ENCODE measurements at regions not wholly inside any gene's neighbourhood (a gene's known extent, or its start where the extent isn't known, plus 50 kb on each side); places are given as distances from the start of the nearest gene placed in this dataset.

DNA sequence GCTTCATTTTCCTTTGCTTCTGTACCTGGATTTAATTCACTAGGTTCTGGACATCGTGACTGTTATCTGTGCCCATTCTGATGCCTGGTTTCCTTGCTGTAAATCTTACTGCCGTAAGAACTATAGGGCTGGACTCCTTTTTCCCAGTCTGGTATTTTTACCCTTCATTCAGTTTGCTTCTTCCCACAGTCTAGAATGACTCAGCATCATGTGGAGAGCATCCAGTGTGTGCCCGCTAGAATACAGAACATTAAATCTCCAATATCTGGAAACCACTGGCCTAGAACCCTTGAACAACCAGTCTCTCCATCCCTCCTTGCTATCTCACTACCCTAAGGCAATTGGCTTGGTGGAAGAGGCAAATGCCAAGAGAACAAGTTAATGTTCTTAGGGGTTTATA lies 1075.4 kb upstream of the ZEB2 start:
- Histone ChIP-seq H3K4me3 (ENCODE audit: low read length) (no peak overlapping the region), H3K27ac (ENCODE audit: low read depth, low read length) (no peak overlapping the region), H3K36me3 (ENCODE audit: control insufficient read depth, insufficient read depth, low read length) (no peaks in the 10 kb centered on the region), H3K4me1 (ENCODE audit: control insufficient read depth, insufficient read depth, low read length) (no peaks in the 10 kb centered on the region), H3K27me3 (ENCODE audit: control insufficient read depth, insufficient read depth, low read length) (no peaks in the 10 kb centered on the region), H3K9ac (ENCODE audit: low read length) (no peak overlapping the region)

DNA sequence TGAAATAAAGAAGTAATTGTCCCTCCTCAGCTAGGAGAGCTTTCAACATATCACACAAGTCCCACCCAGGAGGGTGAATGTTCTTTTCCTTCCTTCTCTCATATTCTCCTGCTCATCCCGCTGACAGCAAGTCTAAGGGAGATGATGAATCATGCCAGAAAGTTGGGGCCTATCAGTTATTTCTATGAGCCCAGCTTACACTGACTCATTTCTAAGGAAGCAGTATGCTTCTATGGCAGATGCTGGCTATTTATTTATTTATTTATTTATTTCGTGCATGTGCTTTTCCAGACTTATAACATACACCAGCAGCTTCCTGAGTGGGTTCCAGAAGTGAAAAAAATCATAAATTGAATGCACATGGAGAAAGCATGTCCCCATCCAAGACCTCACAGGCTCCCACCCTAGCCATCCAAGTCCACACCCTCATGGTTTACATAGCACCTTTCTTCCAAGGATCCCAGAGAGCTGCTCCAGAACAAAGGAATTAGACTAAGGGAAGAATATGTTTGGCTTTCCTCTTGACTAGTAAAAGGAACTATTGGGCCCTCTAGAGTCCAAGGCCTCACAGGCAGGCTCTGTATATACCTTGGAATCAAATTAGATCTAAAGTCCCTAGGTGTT lies 1074.2 kb upstream of the ZEB2 start:
- Histone ChIP-seq H3K4me3 (ENCODE audit: low read length) (no peak overlapping the region), H3K27me3 (ENCODE audit: control insufficient read depth, insufficient read depth, low read length) (no peaks in the 10 kb centered on the region), H3K9ac (ENCODE audit: low read length) (no peak overlapping the region), H3K4me1 (ENCODE audit: control insufficient read depth, insufficient read depth, low read length) (no peaks in the 10 kb centered on the region), H3K36me3 (ENCODE audit: control insufficient read depth, insufficient read depth, low read length) (no peaks in the 10 kb centered on the region), H3K27ac (ENCODE audit: low read depth, low read length) (no peak overlapping the region)

DNA sequence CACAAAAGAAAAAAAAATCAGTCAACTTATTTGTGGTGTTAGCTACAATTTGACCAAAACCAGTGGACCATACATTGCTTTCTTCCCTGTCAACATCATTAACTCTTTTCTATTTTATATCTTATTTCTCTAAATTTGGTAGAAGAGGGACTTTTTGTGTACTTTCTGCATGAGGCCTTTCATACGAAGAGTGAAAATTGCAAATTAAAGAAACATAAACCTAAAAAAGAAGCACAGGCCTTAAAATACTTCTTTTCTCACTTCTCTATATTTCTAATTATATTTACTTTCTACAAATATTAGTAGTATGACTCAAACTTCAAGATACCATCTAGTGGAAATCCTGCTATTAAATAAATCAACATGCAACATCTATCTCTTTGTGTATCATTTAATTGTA lies 1073.4 kb upstream of the ZEB2 start:
- Histone ChIP-seq H3K4me3 (ENCODE audit: low read length) (no peak overlapping the region), H3K36me3 (ENCODE audit: control insufficient read depth, insufficient read depth, low read length) (no peaks in the 10 kb centered on the region)

GRCh38 chr2:145592361-145592760 lies 1072.4 kb upstream of the ZEB2 start:
- H3K27me3 ChIP-seq (ENCODE audit: control insufficient read depth, insufficient read depth, low read length) = no peaks in the 10 kb centered on the region
- H3K9ac ChIP-seq (ENCODE audit: low read length) = no peak overlapping the region
- H3K36me3 ChIP-seq (ENCODE audit: control insufficient read depth, insufficient read depth, low read length) = no peaks in the 10 kb centered on the region
- H3K27ac ChIP-seq (ENCODE audit: low read depth, low read length) = no peak overlapping the region
- H3K4me3 ChIP-seq (ENCODE audit: low read length) = no peak overlapping the region
- H3K4me1 ChIP-seq (ENCODE audit: control insufficient read depth, insufficient read depth, low read length) = no peaks in the 10 kb centered on the region

More for the DNA sequence above, 1073.4 kb upstream of the ZEB2 start:
- H3K9ac ChIP-seq (ENCODE audit: low read length) = no peak overlapping the region
- H3K4me1 ChIP-seq (ENCODE audit: control insufficient read depth, insufficient read depth, low read length) = no peaks in the 10 kb centered on the region
- no peak overlapping the region for H3K27ac ChIP-seq (ENCODE audit: low read depth, low read length)
- H3K27me3 ChIP-seq (ENCODE audit: control insufficient read depth, insufficient read depth, low read length) = no peaks in the 10 kb centered on the region

GRCh38 chr2:145591109-145591809 lies 1071.3 kb upstream of the ZEB2 start:
- Histone ChIP-seq H3K9ac (ENCODE audit: low read length) (no peak overlapping the region), H3K27me3 (ENCODE audit: control insufficient read depth, insufficient read depth, low read length) (no peaks in the 10 kb centered on the region), H3K4me3 (ENCODE audit: low read length) (no peak overlapping the region), H3K36me3 (ENCODE audit: control insufficient read depth, insufficient read depth, low read length) (no peaks in the 10 kb centered on the region), H3K27ac (ENCODE audit: low read depth, low read length) (no peak overlapping the region), H3K4me1 (ENCODE audit: control insufficient read depth, insufficient read depth, low read length) (no peaks in the 10 kb centered on the region)

GRCh38 chr2:145587922-145588321 lies 1068.0 kb upstream of the ZEB2 start:
- Histone ChIP-seq H3K4me1 (ENCODE audit: control insufficient read depth, insufficient read depth, low read length) (no peaks in the 10 kb centered on the region), H3K9ac (ENCODE audit: low read length) (no peak overlapping the region), H3K27me3 (ENCODE audit: control insufficient read depth, insufficient read depth, low read length) (no peaks in the 10 kb centered on the region), H3K36me3 (ENCODE audit: control insufficient read depth, insufficient read depth, low read length) (no peaks in the 10 kb centered on the region), H3K4me3 (ENCODE audit: low read length) (no peak overlapping the region), H3K27ac (ENCODE audit: low read depth, low read length) (no peak overlapping the region)

DNA sequence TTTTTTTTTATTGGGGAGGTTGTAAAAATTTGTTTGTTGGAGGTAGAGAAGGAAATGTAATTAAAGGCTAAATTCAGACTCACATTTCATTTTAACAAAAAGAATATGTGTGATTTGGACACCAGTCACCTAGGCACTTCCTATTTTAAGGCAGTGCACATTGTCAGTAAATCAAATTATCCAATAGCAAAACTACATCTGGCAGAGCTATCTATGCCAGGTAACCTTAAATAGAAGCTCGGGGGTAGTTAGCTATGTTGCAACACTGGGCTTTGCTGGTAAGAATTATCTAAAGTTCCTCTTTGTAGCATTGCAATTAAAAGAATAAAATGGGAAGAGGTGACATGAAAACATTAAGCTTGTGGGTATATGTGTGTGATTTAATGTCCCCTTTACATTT lies 1064.4 kb upstream of the ZEB2 start:
- Histone ChIP-seq H3K36me3 (ENCODE audit: control insufficient read depth, insufficient read depth, low read length) (no peaks in the 10 kb centered on the region), H3K27ac (ENCODE audit: low read depth, low read length) (no peak overlapping the region), H3K4me1 (ENCODE audit: control insufficient read depth, insufficient read depth, low read length) (no peaks in the 10 kb centered on the region), H3K4me3 (ENCODE audit: low read length) (no peak overlapping the region), H3K9ac (ENCODE audit: low read length) (no peak overlapping the region), H3K27me3 (ENCODE audit: control insufficient read depth, insufficient read depth, low read length) (no peaks in the 10 kb centered on the region)

- no peaks in the 10 kb centered on the region for H3K36me3 ChIP-seq (ENCODE audit: control insufficient read depth, insufficient read depth, low read length)
- no peaks in the 10 kb centered on the region for H3K27me3 ChIP-seq (ENCODE audit: control insufficient read depth, insufficient read depth, low read length)
- no peak overlapping the region for H3K9ac ChIP-seq (ENCODE audit: low read length)
- H3K4me1 ChIP-seq (ENCODE audit: control insufficient read depth, insufficient read depth, low read length) = no peaks in the 10 kb centered on the region
- H3K27ac ChIP-seq (ENCODE audit: low read depth, low read length) = no peak overlapping the region
- H3K4me3 ChIP-seq (ENCODE audit: low read length) = no peak overlapping the region
Measured at GRCh38 chr2:145573608-145574007, 1053.7 kb upstream of the ZEB2 start.

- H3K36me3 ChIP-seq (ENCODE audit: control insufficient read depth, insufficient read depth, low read length) = no peaks in the 10 kb centered on the region
- H3K4me3 ChIP-seq (ENCODE audit: low read length) = no peak overlapping the region
- H3K9ac ChIP-seq (ENCODE audit: low read length) = no peak overlapping the region
Measured at GRCh38 chr2:145572238-145572637, 1052.3 kb upstream of the ZEB2 start.

DNA sequence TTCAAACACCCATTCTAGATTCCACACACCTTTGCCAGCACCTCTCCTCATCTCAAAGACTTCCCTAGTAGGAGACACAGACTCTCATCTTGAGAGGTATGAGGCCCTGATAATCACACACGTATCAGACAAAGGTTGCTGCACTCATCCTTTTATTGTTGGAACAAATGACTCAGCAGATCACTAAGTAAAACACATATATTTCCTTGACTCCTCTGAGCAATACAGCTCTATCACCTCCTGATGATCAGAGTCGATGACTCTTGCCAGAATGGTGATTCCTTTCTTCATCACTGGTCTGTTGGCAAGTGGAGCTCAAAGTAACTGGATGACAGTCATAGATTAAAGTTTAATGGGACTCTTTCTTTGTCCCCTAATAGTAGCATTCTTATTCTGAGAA lies 1049.2 kb upstream of the ZEB2 start:
- no peaks in the 10 kb centered on the region for H3K27me3 ChIP-seq (ENCODE audit: control insufficient read depth, insufficient read depth, low read length)
- no peak overlapping the region for H3K27ac ChIP-seq (ENCODE audit: low read depth, low read length)
- H3K4me3 ChIP-seq (ENCODE audit: low read length) = no peak overlapping the region
- no peaks in the 10 kb centered on the region for H3K36me3 ChIP-seq (ENCODE audit: control insufficient read depth, insufficient read depth, low read length)
- H3K9ac ChIP-seq (ENCODE audit: low read length) = no peak overlapping the region
- H3K4me1 ChIP-seq (ENCODE audit: control insufficient read depth, insufficient read depth, low read length) = peaks cover 3% of the 10 kb centered on the region

More at GRCh38 chr2:145572238-145572637, 1052.3 kb upstream of the ZEB2 start:
- H3K4me1 ChIP-seq (ENCODE audit: control insufficient read depth, insufficient read depth, low read length) = no peaks in the 10 kb centered on the region
- H3K27ac ChIP-seq (ENCODE audit: low read depth, low read length) = no peak overlapping the region
- H3K27me3 ChIP-seq (ENCODE audit: control insufficient read depth, insufficient read depth, low read length) = no peaks in the 10 kb centered on the region

GRCh38 chr2:145563741-145564615 lies 1044.1 kb upstream of the ZEB2 start:
- no peak overlapping the region for H3K9ac ChIP-seq (ENCODE audit: low read length)
- H3K27ac ChIP-seq (ENCODE audit: low read depth, low read length) = no peak overlapping the region
- peaks cover 3% of the 10 kb centered on the region for H3K4me1 ChIP-seq (ENCODE audit: control insufficient read depth, insufficient read depth, low read length)
- no peak overlapping the region for H3K4me3 ChIP-seq (ENCODE audit: low read length)
- no peaks in the 10 kb centered on the region for H3K36me3 ChIP-seq (ENCODE audit: control insufficient read depth, insufficient read depth, low read length)
- no peaks in the 10 kb centered on the region for H3K27me3 ChIP-seq (ENCODE audit: control insufficient read depth, insufficient read depth, low read length)

GRCh38 chr2:145561152-145561551 lies 1041.2 kb upstream of the ZEB2 start:
- Histone ChIP-seq H3K27ac (ENCODE audit: low read depth, low read length) (no peak overlapping the region), H3K9ac (ENCODE audit: low read length) (no peak overlapping the region), H3K4me3 (ENCODE audit: low read length) (no peak overlapping the region), H3K27me3 (ENCODE audit: control insufficient read depth, insufficient read depth, low read length) (no peaks in the 10 kb centered on the region), H3K36me3 (ENCODE audit: control insufficient read depth, insufficient read depth, low read length) (no peaks in the 10 kb centered on the region), H3K4me1 (ENCODE audit: control insufficient read depth, insufficient read depth, low read length) (peaks cover 3% of the 10 kb centered on the region)

Data from rectal smooth muscle tissue (tissue), 1 donor.